ENCODE measurements at regions not wholly inside any gene's neighbourhood (a gene's known extent, or its start where the extent isn't known, plus 50 kb on each side); places are given as distances from the start of the nearest gene placed in this dataset.
A peak's percentile ranks its signal among the peaks of the same experiment; 100 is the strongest.

- no peak for DNase-seq (ENCODE audit: low spot score in 2 of 2)
- intact Hi-C loops (cut with DNase I; ENCODE audit: low total_unique reads) = no loop called here
- Histone ChIP-seq H3K27ac (no peak overlapping the region), H3K36me3 (no peaks in the 10 kb centered on the region), H3K9me3 (no peaks in the 10 kb centered on the region), H3K4me1 (no peaks in the 10 kb centered on the region), H3K27me3 (no peaks in the 10 kb centered on the region), H3K4me3 (no peak overlapping the region)
- TF ChIP-seq POLR2AphosphoS5 (IDR thresholded peaks at IDR 0.05) (no peak), CTCF (IDR thresholded peaks at IDR 0.05) (no peak), POLR2A (IDR thresholded peaks at IDR 0.05) (no peak)
Observed at GRCh38 chr6:43876602-43877001, 106.6 kb downstream of the VEGFA start.

- no peak for TF ChIP-seq POLR2A (IDR thresholded peaks at IDR 0.05)
- H3K27me3 ChIP-seq = no peaks in the 10 kb centered on the region
- DNase-seq (ENCODE audit: low spot score in 2 of 2) = no peak
- no peak overlapping the region for H3K27ac ChIP-seq
- H3K36me3 ChIP-seq = no peaks in the 10 kb centered on the region
- no peaks in the 10 kb centered on the region for H3K9me3 ChIP-seq
- H3K4me1 ChIP-seq = no peaks in the 10 kb centered on the region
- intact Hi-C loops (cut with DNase I; ENCODE audit: low total_unique reads) = no loop called here
- no peak overlapping the region for H3K4me3 ChIP-seq
Observed at GRCh38 chr6:43875849-43876572, 106.0 kb downstream of the VEGFA start.

- no peaks in the 10 kb centered on the region for H3K9me3 ChIP-seq
- no peak overlapping the region for H3K27ac ChIP-seq
- DNase-seq (ENCODE audit: low spot score in 2 of 2) = no peak
- no peak for TF ChIP-seq POLR2A (IDR thresholded peaks at IDR 0.05)
- no peak for TF ChIP-seq CTCF (IDR thresholded peaks at IDR 0.05)
- no peak for TF ChIP-seq POLR2AphosphoS5 (IDR thresholded peaks at IDR 0.05)
- intact Hi-C loops (cut with DNase I; ENCODE audit: low total_unique reads) = no loop called here
- H3K4me1 ChIP-seq = no peaks in the 10 kb centered on the region
- H3K4me3 ChIP-seq = no peak overlapping the region
- H3K36me3 ChIP-seq = no peaks in the 10 kb centered on the region
- no peaks in the 10 kb centered on the region for H3K27me3 ChIP-seq
Observed at GRCh38 chr6:43874814-43875590, 105.0 kb downstream of the VEGFA start.

- DNase-seq (ENCODE audit: low spot score in 2 of 2) = peak in 1 of 2 donors; percentile 24
Observed at GRCh38 chr6:43873806-43874714, 104.0 kb downstream of the VEGFA start.

More at GRCh38 chr6:43873806-43874714, 104.0 kb downstream of the VEGFA start:
- H3K4me1 ChIP-seq = no peaks in the 10 kb centered on the region
- TF ChIP-seq POLR2A (IDR thresholded peaks at IDR 0.05) = no peak
- no peak for TF ChIP-seq POLR2AphosphoS5 (IDR thresholded peaks at IDR 0.05)
- no peak for TF ChIP-seq CTCF (IDR thresholded peaks at IDR 0.05)
- no peaks in the 10 kb centered on the region for H3K27me3 ChIP-seq
- no peaks in the 10 kb centered on the region for H3K9me3 ChIP-seq
- H3K4me3 ChIP-seq = no peak overlapping the region
- no peaks in the 10 kb centered on the region for H3K36me3 ChIP-seq
- intact Hi-C loops (cut with DNase I; ENCODE audit: low total_unique reads) = no loop called here
- no peak overlapping the region for H3K27ac ChIP-seq

Measured in breast epithelium (tissue), 4 donors.